ENCODE measurements at regions not wholly inside any gene's neighbourhood (a gene's known extent, or its start where the extent isn't known, plus 50 kb on each side); places are given as distances from the start of the nearest gene placed in this dataset.

DNA sequence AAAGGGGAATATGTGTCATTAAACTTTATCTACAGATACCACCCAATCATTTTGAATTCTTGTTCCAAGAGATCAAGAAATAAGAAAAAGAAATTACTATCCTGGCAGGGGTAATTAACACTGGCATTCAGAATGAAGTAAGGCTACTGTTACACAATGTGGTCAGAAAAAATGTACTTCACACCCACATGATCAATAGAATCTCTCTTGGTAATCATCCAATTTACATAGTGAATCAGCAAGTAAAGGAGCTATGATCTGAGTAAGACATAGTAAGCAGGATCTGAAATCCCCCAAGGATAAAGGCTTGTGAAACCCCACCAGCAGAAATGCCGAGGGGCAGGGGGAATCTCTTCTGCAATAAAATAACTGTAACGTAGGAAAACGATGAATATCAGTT is 466.5 kb downstream of the FAM181B start:
- TF ChIP-seq POLR2AphosphoS5 (IDR thresholded peaks at IDR 0.05; ENCODE audit: low read depth, low read length) (no peak), POLR2A (IDR thresholded peaks at IDR 0.05; ENCODE audit: low read depth, low read length) (no peak)

All from GM12892 (cell line).